NCI-H2227 treated with DMSO at 0.1 percent for 48 hours (cell line): ENCODE measurements at regions not wholly inside any gene's neighbourhood (a gene's known extent, or its start where the extent isn't known, plus 50 kb on each side); places are given as distances from the start of the nearest gene placed in this dataset.

ENCODE experiments used
- DNase-seq: peaks from one replicate; lab custom pipeline; 2025; lab: John Stamatoyannopoulos, UW

- no peak for DNase-seq
Observed at GRCh38 chr17:55668312-55668920, 54.2 kb downstream of the TMEM100 start.

- DNase-seq: no peak
Observed at GRCh38 chr17:55666806-55667205, 55.9 kb downstream of the TMEM100 start.

GRCh38 chr17:55664287-55664686 lies 58.4 kb downstream of the TMEM100 start:
- DNase-seq: no peak

GRCh38 chr17:55663400-55663799 lies 59.3 kb downstream of the TMEM100 start:
- no peak for DNase-seq

- no peak for DNase-seq
Observed at GRCh38 chr17:55661963-55662834, 60.5 kb downstream of the TMEM100 start.

- DNase-seq: no peak
Observed at GRCh38 chr17:55661256-55661758, 61.4 kb downstream of the TMEM100 start.

GRCh38 chr17:55660178-55660886 lies 62.3 kb downstream of the TMEM100 start:
- no peak for DNase-seq

GRCh38 chr17:55659661-55660060 lies 63.0 kb downstream of the TMEM100 start:
- DNase-seq: no peak

- DNase-seq: no peak
Observed at GRCh38 chr17:55655777-55656176, 66.9 kb downstream of the TMEM100 start.

GRCh38 chr17:55654821-55655220 lies 67.8 kb downstream of the TMEM100 start:
- DNase-seq: no peak

- no peak for DNase-seq
Observed at GRCh38 chr17:55654022-55654421, 68.6 kb downstream of the TMEM100 start.

GRCh38 chr17:55652825-55653224 lies 69.8 kb downstream of the TMEM100 start:
- DNase-seq: no peak

GRCh38 chr17:55652114-55652823 lies 70.4 kb downstream of the TMEM100 start:
- no peak for DNase-seq

GRCh38 chr17:55649957-55650597 lies 72.6 kb downstream of the TMEM100 start:
- DNase-seq: no peak

- DNase-seq: no peak
Observed at GRCh38 chr17:55648086-55648485, 74.6 kb downstream of the TMEM100 start.

GRCh38 chr17:55645361-55645760 lies 77.3 kb downstream of the TMEM100 start:
- no peak for DNase-seq

GRCh38 chr17:55644346-55644745 lies 78.3 kb downstream of the TMEM100 start:
- DNase-seq: no peak

GRCh38 chr17:55642741-55643140 lies 79.9 kb downstream of the TMEM100 start:
- no peak for DNase-seq

- peak; percentile 51 for DNase-seq
Observed at GRCh38 chr17:55641676-55642081, 81.0 kb downstream of the TMEM100 start.

GRCh38 chr17:55639096-55639495 lies 83.6 kb downstream of the TMEM100 start:
- DNase-seq: no peak

- DNase-seq: no peak
Observed at GRCh38 chr17:55635253-55635914, 87.3 kb downstream of the TMEM100 start.
